RWPE2 (cell line): ENCODE measurements at regions not wholly inside any gene's neighbourhood (a gene's known extent, or its start where the extent isn't known, plus 50 kb on each side); places are given as distances from the start of the nearest gene placed in this dataset.
"Not testable (repeated sequence)": the region's sequence is repeated elsewhere in the genome, so short reads cannot be mapped to it uniquely, and the experiment has no call there.

Experiments
- ATAC-seq: fragments of 200-7000 bp; cut with Tn5 transposase; 3 replicates; pipeline ENCODE4 v1.9.1; 2021; ENCODE audit warnings: low read depth
- DNase-seq: peaks from one replicate; pipeline ENCODE4 v3.0.0-alpha.2; 2020; ENCODE audit warnings: low spot score
- H3K27ac ChIP-seq: fragments of 450-650 bp; 2 replicates; pipeline ENCODE4 v1.5.1; 2017; ENCODE audit warnings: mild to moderate bottlenecking; ENCODE audit not compliant: poor library complexity, severe bottlenecking
- H3K27me3 ChIP-seq: fragments of 250-450 bp; sonication (Bioruptor Pico); 2 replicates; pipeline ENCODE4 v1.5.1; 2021; ENCODE audit warnings: mild to moderate bottlenecking, moderate library complexity; ENCODE audit not compliant: insufficient read depth, poor library complexity, severe bottlenecking
- H3K36me3 ChIP-seq: fragments of 250-450 bp; sonication (Bioruptor Pico); 2 replicates; pipeline ENCODE4 v1.5.1; 2020; ENCODE audit warnings: low read depth, mild to moderate bottlenecking, moderate library complexity
- H3K4me1 ChIP-seq: fragments of 250-450 bp; sonication (Bioruptor Pico); 2 replicates; pipeline ENCODE4 v1.5.1; 2021; ENCODE audit warnings: mild to moderate bottlenecking, moderate library complexity; ENCODE audit not compliant: insufficient read depth, poor library complexity, severe bottlenecking
- H3K4me3 ChIP-seq: fragments of 250-450 bp; sonication (Bioruptor Pico); 2 replicates; pipeline ENCODE4 v1.5.1; 2021; ENCODE audit warnings: mild to moderate bottlenecking, moderate library complexity; ENCODE audit not compliant: severe bottlenecking
- H3K9me3 ChIP-seq: fragments of 250-450 bp; sonication (Bioruptor Pico); 2 replicates; pipeline ENCODE4 v1.5.1; 2021; ENCODE audit warnings: mild to moderate bottlenecking, moderate library complexity; ENCODE audit not compliant: severe bottlenecking
- CTCF ChIP-seq: fragments of 450-650 bp; IDR thresholded peaks from one replicate; pipeline ENCODE4 v1.5.1; 2017; ENCODE audit warnings: mild to moderate bottlenecking, moderate library complexity; ENCODE audit not compliant: poor library complexity, severe bottlenecking

GRCh38 chr6:122182061-122182460 is 217.4 kb upstream of the HSF2 start:
- H3K4me3 ChIP-seq = no peak overlapping the region
- H3K4me1 ChIP-seq = no peaks in the 10 kb centered on the region
- H3K27me3 ChIP-seq = no peaks in the 10 kb centered on the region
- no peak for TF ChIP-seq CTCF
- H3K36me3 ChIP-seq = no peaks in the 10 kb centered on the region
- no peak for DNase-seq
- H3K27ac ChIP-seq = no peak overlapping the region
- no peak for ATAC-seq
- H3K9me3 ChIP-seq = no peaks in the 10 kb centered on the region

DNA sequence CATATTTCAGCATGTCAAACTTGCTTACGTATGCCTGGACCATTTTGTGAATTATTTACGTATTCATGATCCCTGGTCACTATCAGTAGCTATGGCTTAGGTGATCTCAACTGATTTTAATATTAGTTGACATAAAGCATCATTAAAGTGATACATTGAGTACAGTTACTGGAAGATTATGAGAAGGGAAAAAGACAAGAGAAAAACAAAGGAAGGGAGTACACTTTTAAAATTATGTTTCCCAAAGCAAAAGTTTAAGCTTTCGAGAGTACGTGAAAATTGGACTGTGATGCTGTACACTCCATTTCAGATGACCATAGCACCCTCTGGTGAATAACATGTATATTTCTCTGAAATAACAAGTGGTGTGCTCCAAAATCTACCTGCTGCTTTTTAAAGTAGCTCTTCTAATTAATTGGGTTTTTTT is 215.0 kb upstream of the HSF2 start:
- no peaks in the 10 kb centered on the region for H3K4me1 ChIP-seq
- H3K4me3 ChIP-seq = no peak overlapping the region
- no peak overlapping the region for H3K27ac ChIP-seq
- ATAC-seq = peak; percentile 62; the same call in 2 of the 3 replicates
- no peak for DNase-seq
- TF ChIP-seq CTCF = peak; percentile 42
- H3K36me3 ChIP-seq = no peaks in the 10 kb centered on the region
- H3K9me3 ChIP-seq = no peaks in the 10 kb centered on the region
- H3K27me3 ChIP-seq = no peaks in the 10 kb centered on the region

- not testable (repeated sequence) for H3K36me3 ChIP-seq, H3K9me3 ChIP-seq, H3K27ac ChIP-seq, ATAC-seq, DNase-seq, H3K4me1 ChIP-seq, H3K27me3 ChIP-seq, H3K4me3 ChIP-seq
Measured at GRCh38 chr6:122185458-122185857, 214.0 kb upstream of the HSF2 start.

DNA sequence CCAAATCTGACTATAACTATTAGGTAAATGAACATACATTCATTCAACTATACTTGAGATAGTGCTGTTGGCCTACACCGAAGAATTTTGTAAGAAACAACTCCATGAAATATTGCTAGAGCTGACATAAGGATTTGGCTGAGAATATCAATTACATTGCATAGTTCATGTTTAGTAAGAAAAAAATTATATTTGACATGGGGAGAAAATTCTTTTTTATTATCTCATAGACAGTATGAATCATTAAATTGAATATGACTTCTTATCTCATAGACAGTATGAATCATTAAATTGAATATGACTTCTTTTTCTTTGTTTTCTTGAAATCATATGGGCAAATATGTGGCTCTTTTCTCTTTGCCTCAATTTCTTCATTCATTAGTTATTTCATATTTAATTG is 212.3 kb upstream of the HSF2 start:
- Histone ChIP-seq H3K4me1 (no peaks in the 10 kb centered on the region), H3K27ac (no peak overlapping the region), H3K36me3 (no peaks in the 10 kb centered on the region), H3K27me3 (no peaks in the 10 kb centered on the region), H3K9me3 (no peaks in the 10 kb centered on the region), H3K4me3 (no peak overlapping the region)
- no peak for TF ChIP-seq CTCF
- DNase-seq (no peak), ATAC-seq (no peak)

DNA sequence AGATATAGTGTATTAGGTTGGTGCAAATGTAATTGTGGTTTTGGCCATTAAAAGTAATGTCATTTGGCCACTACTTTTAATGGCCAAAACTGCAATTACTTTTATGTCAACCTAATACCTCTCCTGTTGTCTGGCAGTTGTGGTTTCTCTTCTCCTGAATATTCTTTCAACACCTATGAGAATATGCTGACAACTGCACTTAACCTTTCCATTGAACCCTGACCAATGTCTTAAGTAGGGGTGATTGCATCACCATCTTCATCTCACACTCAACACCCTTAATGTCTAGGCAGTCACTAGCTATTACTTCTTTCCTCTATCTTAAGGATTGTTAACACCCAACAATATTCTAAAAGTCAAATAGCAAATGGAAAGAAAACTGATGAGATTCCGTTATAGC is 200.5 kb upstream of the HSF2 start:
- no peak overlapping the region for H3K27ac ChIP-seq
- no peaks in the 10 kb centered on the region for H3K36me3 ChIP-seq
- H3K4me1 ChIP-seq = no peaks in the 10 kb centered on the region
- no peak overlapping the region for H3K4me3 ChIP-seq
- H3K9me3 ChIP-seq = no peaks in the 10 kb centered on the region
- ATAC-seq (no peak), DNase-seq (no peak)
- no peaks in the 10 kb centered on the region for H3K27me3 ChIP-seq
- TF ChIP-seq CTCF = no peak
